ENCODE measurements at regions not wholly inside any gene's neighbourhood (a gene's known extent, or its start where the extent isn't known, plus 50 kb on each side); places are given as distances from the start of the nearest gene placed in this dataset.

DNA sequence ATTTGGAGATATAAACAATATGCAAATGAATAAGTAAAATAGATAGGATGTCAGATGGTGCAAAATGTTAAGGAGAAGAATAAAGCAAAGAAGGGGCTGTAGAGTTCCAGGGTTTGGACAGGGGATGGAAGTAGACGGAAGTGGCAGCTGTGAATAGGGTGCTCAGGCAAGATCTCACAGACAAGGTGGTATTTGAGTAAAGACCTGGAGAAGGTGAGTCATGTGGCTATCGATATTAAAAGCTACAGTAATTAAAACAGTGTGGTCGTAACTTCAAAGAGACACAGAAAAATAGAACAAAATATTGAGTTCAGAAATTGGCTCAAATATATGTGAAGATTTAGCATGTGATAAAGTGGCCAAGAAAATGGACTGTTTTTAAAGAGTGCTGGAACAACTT lies 61.3 kb upstream of the SLC38A2 start:
- no peak for DNase-seq
- BruUV-seq (replicated peaks) = no TSS peak
- intact Hi-C loops (cut with micrococcal nuclease; ENCODE audit: unreplicated experiment) = loop anchor here (5.0 kb wide), 2 partner anchors 38 to 67 kb away; no protein-coding TSS in a partner anchor

DNA sequence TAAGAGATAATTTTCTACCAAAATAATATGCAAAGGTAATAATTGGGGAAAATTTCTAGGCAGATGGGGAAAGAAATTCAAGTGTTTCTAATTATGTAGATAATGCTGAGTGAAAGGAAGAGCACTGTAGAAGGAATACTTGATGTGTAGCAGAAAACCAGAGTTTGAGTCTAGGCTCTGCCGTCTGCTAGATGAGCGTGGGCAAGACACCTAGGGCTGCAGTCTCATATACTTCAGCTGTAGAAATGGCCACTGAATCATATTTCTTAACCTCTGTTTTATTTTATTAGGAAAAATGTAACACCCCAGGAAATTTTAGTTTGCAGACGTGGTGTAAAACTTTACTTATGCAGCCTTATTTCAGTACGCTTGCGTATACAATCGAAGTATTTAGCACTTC lies 59.8 kb upstream of the SLC38A2 start:
- H3K9me3 Mint-ChIP-seq (ENCODE audit: low read depth, unreplicated experiment) = no peaks in the 10 kb centered on the region
- no peaks in the 10 kb centered on the region for H3K36me3 Mint-ChIP-seq (ENCODE audit: insufficient read depth, unreplicated experiment)
- H3K4me3 Mint-ChIP-seq (ENCODE audit: low read depth, unreplicated experiment) = no peak overlapping the region
- H3K27ac Mint-ChIP-seq (ENCODE audit: unreplicated experiment) = peak overlapping the region; percentile 88
- BruUV-seq (replicated peaks) = no TSS peak
- DNase-seq = no peak
- intact Hi-C loops (cut with micrococcal nuclease; ENCODE audit: unreplicated experiment) = loop anchor here (5.0 kb wide), 2 partner anchors 40 to 65 kb away; no protein-coding TSS in a partner anchor
- TF ChIP-seq CTCF (IDR thresholded peaks at IDR 0.05; ENCODE audit: unreplicated experiment) = no peak
- H3K27me3 Mint-ChIP-seq (ENCODE audit: unreplicated experiment) = no peaks in the 10 kb centered on the region
- CTCF ChIA-PET = interaction anchor here (0.6 to 1.0 kb wide), 2 partner anchors 13 to 346 kb away, joined by 3 read pairs; no protein-coding TSS in a partner anchor
- H3K4me1 Mint-ChIP-seq (ENCODE audit: low read depth, unreplicated experiment) = peaks cover 33% of the 10 kb centered on the region

More for the DNA sequence above, 61.3 kb upstream of the SLC38A2 start:
- Mint-ChIP-seq H3K36me3 (ENCODE audit: insufficient read depth, unreplicated experiment) (no peaks in the 10 kb centered on the region), H3K4me3 (ENCODE audit: low read depth, unreplicated experiment) (no peak overlapping the region), H3K4me1 (ENCODE audit: low read depth, unreplicated experiment) (peaks cover 32% of the 10 kb centered on the region), H3K9me3 (ENCODE audit: low read depth, unreplicated experiment) (no peaks in the 10 kb centered on the region), H3K27ac (ENCODE audit: unreplicated experiment) (peak overlapping the region; percentile 19), H3K27me3 (ENCODE audit: unreplicated experiment) (no peaks in the 10 kb centered on the region)
- CTCF ChIA-PET = no interaction called here
- TF ChIP-seq CTCF (IDR thresholded peaks at IDR 0.05; ENCODE audit: unreplicated experiment) = no peak

DNA sequence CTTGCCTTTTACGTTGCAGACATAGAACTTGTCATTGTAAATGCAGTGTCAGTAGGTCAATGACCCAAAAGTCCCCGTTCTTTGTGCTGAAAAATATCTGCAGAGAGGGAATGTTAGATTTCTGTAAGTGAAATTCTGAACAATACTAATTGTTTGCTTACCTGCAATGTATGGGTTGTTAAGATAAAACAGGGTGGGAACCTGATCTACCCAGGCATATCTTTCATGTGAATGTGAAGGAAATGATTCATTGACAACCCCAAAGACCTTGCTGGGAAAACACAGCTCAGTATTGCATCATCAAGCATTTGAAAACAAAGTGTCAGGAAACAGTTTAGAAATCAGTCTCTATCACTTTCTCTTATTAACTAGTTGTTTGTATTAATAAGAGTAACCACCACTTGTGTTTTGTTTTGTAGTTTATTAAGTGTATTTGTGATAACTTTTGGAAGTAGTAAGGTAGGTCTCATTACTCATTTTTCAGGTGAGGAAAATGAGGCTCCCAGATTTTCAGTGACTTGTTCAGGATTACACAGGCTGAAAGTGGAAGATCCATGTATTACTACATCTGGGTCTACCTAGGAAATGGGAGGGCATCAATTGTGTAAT lies 57.9 kb upstream of the SLC38A2 start:
- Mint-ChIP-seq H3K4me1 (ENCODE audit: low read depth, unreplicated experiment) (peaks cover 33% of the 10 kb centered on the region), H3K27me3 (ENCODE audit: unreplicated experiment) (no peaks in the 10 kb centered on the region), H3K4me3 (ENCODE audit: low read depth, unreplicated experiment) (peak overlapping the region; percentile 4), H3K36me3 (ENCODE audit: insufficient read depth, unreplicated experiment) (no peaks in the 10 kb centered on the region), H3K9me3 (ENCODE audit: low read depth, unreplicated experiment) (peaks cover 2% of the 10 kb centered on the region), H3K27ac (ENCODE audit: unreplicated experiment) (peak overlapping the region; percentile 91)
- intact Hi-C loops (cut with micrococcal nuclease; ENCODE audit: unreplicated experiment) = loop anchor here (2.0 to 5.0 kb wide), 3 partner anchors 42 to 63 kb away; no protein-coding TSS in a partner anchor
- CTCF ChIA-PET = interaction anchor here (0.6 to 0.7 kb wide), 3 partner anchors 45 to 85 kb away, joined by 3 to 4 read pairs (median 3); no protein-coding TSS in a partner anchor
- DNase-seq = peak; percentile 20
- TF ChIP-seq CTCF (IDR thresholded peaks at IDR 0.05; ENCODE audit: unreplicated experiment) = no peak
- BruUV-seq (replicated peaks) = TSS peak; percentile 79

Data from Calu3 (cell line).